Endodermal cell (in vitro differentiated cells): ENCODE measurements at regions not wholly inside any gene's neighbourhood (a gene's known extent, or its start where the extent isn't known, plus 50 kb on each side); places are given as distances from the start of the nearest gene placed in this dataset.

Source experiments
- DNase-seq: peaks from one replicate; pipeline ENCODE4 v3.0.0-alpha.2; 2017
- H3K27ac ChIP-seq: 2 replicates; pipeline ENCODE4 v1.5.1; 2013; ENCODE audit warnings: mild to moderate bottlenecking, low read depth, low read length, moderate library complexity
- H3K27me3 ChIP-seq: 2 replicates; pipeline ENCODE4 v1.6.1; 2013; ENCODE audit warnings: mild to moderate bottlenecking, low read length, moderate library complexity; ENCODE audit not compliant: insufficient read depth, control insufficient read depth, poor library complexity, severe bottlenecking
- H3K36me3 ChIP-seq: 2 replicates; pipeline ENCODE4 v1.7.0; 2013; ENCODE audit warnings: mild to moderate bottlenecking, low read length, moderate library complexity; ENCODE audit not compliant: control insufficient read depth, insufficient read depth
- H3K4me1 ChIP-seq: one replicate; pipeline ENCODE4 v1.7.0; 2013; ENCODE audit warnings: low read length; ENCODE audit not compliant: control insufficient read depth, insufficient read depth
- H3K4me3 ChIP-seq: 2 replicates; pipeline ENCODE4 v1.5.1; 2013; ENCODE audit warnings: mild to moderate bottlenecking, low read length, moderate library complexity
- H3K9ac ChIP-seq: 2 replicates; pipeline ENCODE4 v1.6.1; 2013; ENCODE audit warnings: mild to moderate bottlenecking, low read length, moderate library complexity; ENCODE audit not compliant: poor library complexity, severe bottlenecking; ENCODE audit errors: extremely low read depth
- H3K9me3 ChIP-seq: 2 replicates; pipeline ENCODE4 v1.6.1; 2013; ENCODE audit warnings: mild to moderate bottlenecking, low read length, moderate library complexity; ENCODE audit not compliant: control insufficient read depth
- H3K27ac Mint-ChIP-seq: 2 replicates; pipeline ENCODE4 v1.8.0; 2020; ENCODE audit warnings: mixed read lengths
- H3K27me3 Mint-ChIP-seq: 2 replicates; pipeline ENCODE4 v1.8.0; 2021; ENCODE audit warnings: mild to moderate bottlenecking, mixed read lengths; ENCODE audit not compliant: insufficient read depth
- H3K36me3 Mint-ChIP-seq: 2 replicates; pipeline ENCODE4 v1.8.0; 2020; ENCODE audit warnings: low read depth, mixed read lengths
- H3K4me1 Mint-ChIP-seq: 2 replicates; pipeline ENCODE4 v1.8.0; 2020; ENCODE audit warnings: mixed read lengths
- H3K4me3 Mint-ChIP-seq: 2 replicates; pipeline ENCODE4 v1.8.0; 2020; ENCODE audit warnings: mild to moderate bottlenecking, moderate library complexity, mixed read lengths
- H3K9me3 Mint-ChIP-seq: 2 replicates; pipeline ENCODE4 v1.8.0; 2020; ENCODE audit warnings: mild to moderate bottlenecking, mixed read lengths
- CTCF ChIP-seq: fragments of 200-600 bp; sonication (generic); conservative IDR thresholded peaks from 2 replicates; pipeline ENCODE4 v1.5.0; 2021; ENCODE audit warnings: antibody characterized with exemption, mild to moderate bottlenecking
- WGBS, 2 experiments: methylation state at CpG; one replicate each; pipeline versions ENCODE4 v1.1.5 to v1.1.7; 2013; ENCODE audit warnings: missing lambda C conversion rate in 2 of 2, mixed read lengths in 1 of 2; ENCODE audit not compliant: insufficient coverage in 1 of 2, insufficient read length in 1 of 2; 5-methylcytosine and 5-hydroxymethylcytosine counted together

GRCh38 chr3:70486414-70487017, 174.1 kb upstream of the MDFIC2 start:
- H3K4me3 Mint-ChIP-seq, result no peak overlapping the region
- Histone ChIP-seq H3K9me3 (no peaks in the 10 kb centered on the region), H3K36me3 (no peaks in the 10 kb centered on the region), H3K9ac (no peak overlapping the region), H3K4me1 (no peaks in the 10 kb centered on the region), H3K27ac (no peak overlapping the region), H3K4me3 (no peak overlapping the region), H3K27me3 (no peaks in the 10 kb centered on the region)
- H3K9me3 Mint-ChIP-seq, result no peaks in the 10 kb centered on the region
- no peaks in the 10 kb centered on the region for H3K36me3 Mint-ChIP-seq
- DNase-seq, result no peak
- 69% methylated on average over 1 of the region's 2 CpGs; no CpG with 5 or more reads in 1 of the 2 experiments for WGBS, 2 experiments
- no peaks in the 10 kb centered on the region for H3K27me3 Mint-ChIP-seq
- H3K4me1 Mint-ChIP-seq, result peaks cover 4% of the 10 kb centered on the region
- no peak overlapping the region for H3K27ac Mint-ChIP-seq
- no peak for TF ChIP-seq CTCF

- peaks cover 30% of the 10 kb centered on the region for H3K9me3 Mint-ChIP-seq
- Histone ChIP-seq H3K4me1 (no peaks in the 10 kb centered on the region), H3K36me3 (no peaks in the 10 kb centered on the region), H3K27me3 (no peaks in the 10 kb centered on the region), H3K9me3 (peaks cover 8% of the 10 kb centered on the region), H3K4me3 (no peak overlapping the region), H3K9ac (no peak overlapping the region), H3K27ac (no peak overlapping the region)
- no peak overlapping the region for H3K4me3 Mint-ChIP-seq
- H3K27ac Mint-ChIP-seq, result no peak overlapping the region
- no peaks in the 10 kb centered on the region for H3K4me1 Mint-ChIP-seq
- H3K36me3 Mint-ChIP-seq, result peaks cover 3% of the 10 kb centered on the region
- WGBS, 2 experiments, result 80 to 100% methylated on average over 2 of the region's 2 CpGs
- DNase-seq, result no peak
- no peaks in the 10 kb centered on the region for H3K27me3 Mint-ChIP-seq
- no peak for TF ChIP-seq CTCF
These were observed 163.7 kb upstream of the MDFIC2 start for GRCh38 chr3:70476174-70476573.

GRCh38 chr3:70471464-70472342, 159.3 kb upstream of the MDFIC2 start:
- Histone ChIP-seq H3K27ac (no peak overlapping the region), H3K9me3 (no peaks in the 10 kb centered on the region), H3K4me3 (no peak overlapping the region), H3K9ac (no peak overlapping the region), H3K27me3 (no peaks in the 10 kb centered on the region), H3K4me1 (no peaks in the 10 kb centered on the region), H3K36me3 (no peaks in the 10 kb centered on the region)
- 89 to 100% methylated on average over 1 to 4 of the region's 4 CpGs for WGBS, 2 experiments
- DNase-seq, result no peak
- Mint-ChIP-seq H3K4me3 (no peak overlapping the region), H3K36me3 (no peaks in the 10 kb centered on the region), H3K27me3 (no peaks in the 10 kb centered on the region), H3K9me3 (peaks cover 2% of the 10 kb centered on the region), H3K27ac (no peak overlapping the region), H3K4me1 (no peaks in the 10 kb centered on the region)
- no peak for TF ChIP-seq CTCF
